H9 (cell line): ENCODE measurements at regions not wholly inside any gene's neighbourhood (a gene's known extent, or its start where the extent isn't known, plus 50 kb on each side); places are given as distances from the start of the nearest gene placed in this dataset.

Experiments used
- DNase-seq: peaks from one replicate; pipeline ENCODE4 v3.0.0-alpha.2; 2017
- H2AFZ ChIP-seq: one replicate; pipeline ENCODE4 v1.6.1; 2013; ENCODE audit warnings: mild to moderate bottlenecking, low read length, control low read depth, moderate library complexity
- H2AK5ac ChIP-seq: 2 replicates; pipeline ENCODE4 v1.6.1; 2013; ENCODE audit warnings: low read length, control low read depth, mixed read lengths; ENCODE audit not compliant: insufficient read length
- H2BK120ac ChIP-seq: one replicate; pipeline ENCODE4 v1.6.1; 2013; ENCODE audit warnings: low read depth, mild to moderate bottlenecking, low read length, control low read depth, inconsistent platforms; ENCODE audit not compliant: poor library complexity, severe bottlenecking
- H2BK12ac ChIP-seq: 2 replicates; pipeline ENCODE4 v1.6.1; 2013; ENCODE audit warnings: low read length, control low read depth, mixed read lengths, low read depth; ENCODE audit not compliant: insufficient read length
- H2BK15ac ChIP-seq: 2 replicates; pipeline ENCODE4 v1.6.1; 2013; ENCODE audit warnings: low read depth, low read length, control low read depth
- H2BK20ac ChIP-seq: one replicate; pipeline ENCODE4 v1.6.1; 2013; ENCODE audit warnings: low read depth, mild to moderate bottlenecking, low read length, control low read depth, inconsistent platforms; ENCODE audit not compliant: poor library complexity, severe bottlenecking
- H2BK5ac ChIP-seq: 2 replicates; pipeline ENCODE4 v1.6.1; 2013; ENCODE audit warnings: low read length, control low read depth, mixed read lengths; ENCODE audit not compliant: insufficient read length
- H3K14ac ChIP-seq: 2 replicates; pipeline ENCODE4 v1.6.1; 2013; ENCODE audit warnings: low read length, control low read depth; ENCODE audit not compliant: insufficient read depth
- H3K18ac ChIP-seq: 2 replicates; pipeline ENCODE4 v1.6.1; 2013; ENCODE audit warnings: low read depth, mild to moderate bottlenecking, mixed read lengths, low read length, control low read depth; ENCODE audit not compliant: insufficient read length
- H3K23ac ChIP-seq: 2 replicates; pipeline ENCODE4 v1.6.1; 2013; ENCODE audit warnings: low read length, control low read depth, mixed read lengths, low read depth; ENCODE audit not compliant: insufficient read length
- H3K23me2 ChIP-seq: 2 replicates; pipeline ENCODE4 v1.6.1; 2013; ENCODE audit warnings: low read depth, mild to moderate bottlenecking, mixed read lengths, low read length, control low read depth; ENCODE audit not compliant: insufficient read length, poor library complexity, severe bottlenecking
- H3K27ac ChIP-seq: 2 replicates; pipeline ENCODE4 v1.5.1; 2013; ENCODE audit warnings: low read length, control low read depth, mixed read lengths, low read depth; ENCODE audit not compliant: insufficient read length
- H3K27me3 ChIP-seq: 2 replicates; pipeline ENCODE4 v1.6.1; 2013; ENCODE audit warnings: low read length, control low read depth, inconsistent platforms; ENCODE audit not compliant: insufficient read depth
- H3K4ac ChIP-seq: 2 replicates; pipeline ENCODE4 v1.6.1; 2013; ENCODE audit warnings: low read depth, mild to moderate bottlenecking, control low read depth, inconsistent platforms, low read length, moderate library complexity
- H3K4me1 ChIP-seq: 2 replicates; pipeline ENCODE4 v1.6.1; 2013; ENCODE audit warnings: low read length, control low read depth, inconsistent platforms; ENCODE audit not compliant: insufficient read depth
- H3K4me2 ChIP-seq: 2 replicates; pipeline ENCODE4 v1.6.1; 2013; ENCODE audit warnings: low read length, control low read depth, mixed read lengths; ENCODE audit not compliant: insufficient read length, insufficient read depth
- H3K56ac ChIP-seq: 2 replicates; pipeline ENCODE4 v1.6.1; 2013; ENCODE audit warnings: low read depth, mild to moderate bottlenecking, mixed read lengths, low read length, control low read depth; ENCODE audit not compliant: insufficient read length
- H3K79me1 ChIP-seq: 2 replicates; pipeline ENCODE4 v1.6.1; 2013; ENCODE audit warnings: low read depth, mild to moderate bottlenecking, moderate library complexity, low read length, control low read depth, inconsistent platforms; ENCODE audit not compliant: insufficient read depth, poor library complexity, severe bottlenecking
- H3K79me2 ChIP-seq: 2 replicates; pipeline ENCODE4 v1.6.1; 2013; ENCODE audit warnings: low read length, control low read depth, inconsistent platforms; ENCODE audit not compliant: insufficient read depth
- H3K9ac ChIP-seq: 2 replicates; pipeline ENCODE4 v1.6.1; 2013; ENCODE audit warnings: low read length, control low read depth, mixed read lengths; ENCODE audit not compliant: insufficient read length; ENCODE audit errors: extremely low read depth
- H3K9me3 ChIP-seq: one replicate; pipeline ENCODE4 v1.6.1; 2013; ENCODE audit warnings: low read depth, low read length, inconsistent platforms; ENCODE audit not compliant: control insufficient read depth
- H3T11ph ChIP-seq: one replicate; pipeline ENCODE4 v1.6.1; 2013; ENCODE audit warnings: mild to moderate bottlenecking, low read length, control low read depth, inconsistent platforms
- H4K20me1 ChIP-seq: one replicate; pipeline ENCODE4 v1.6.1; 2013; ENCODE audit not compliant: control insufficient read depth, insufficient read length, insufficient read depth
- H4K5ac ChIP-seq: 2 replicates; pipeline ENCODE4 v1.6.1; 2013; ENCODE audit warnings: low read depth, mild to moderate bottlenecking, mixed read lengths, low read length, control low read depth; ENCODE audit not compliant: insufficient read length
- H4K8ac ChIP-seq: replicated peaks from 2 replicates; pipeline ENCODE4 v1.6.1; 2013; ENCODE audit warnings: low read length, control low read depth, mixed read lengths, low read depth; ENCODE audit not compliant: insufficient read length
- H4K91ac ChIP-seq: 2 replicates; pipeline ENCODE4 v1.6.1; 2013; ENCODE audit warnings: low read depth, mild to moderate bottlenecking, moderate library complexity, mixed read lengths, low read length, control low read depth; ENCODE audit not compliant: insufficient read length
- H3K27ac Mint-ChIP-seq, 3 experiments: 2 replicates in 2 of 3; 3 replicates in 1 of 3; pipeline ENCODE4 v1.8.0; 2020 to 2021; ENCODE audit warnings: mixed read lengths in 3 of 3, mild to moderate bottlenecking in 1 of 3, moderate library complexity in 1 of 3
- H3K27me3 Mint-ChIP-seq: 2 replicates; pipeline ENCODE4 v1.8.0; 2021; ENCODE audit warnings: low read depth, mild to moderate bottlenecking, moderate library complexity, mixed read lengths
- H3K36me3 Mint-ChIP-seq, 3 experiments: 2 replicates in 2 of 3; 3 replicates in 1 of 3; pipeline ENCODE4 v1.8.0; 2020 to 2021; ENCODE audit warnings: low read depth in 3 of 3, mixed read lengths in 3 of 3; ENCODE audit not compliant: insufficient read depth in 1 of 3
- H3K4me1 Mint-ChIP-seq, 2 experiments: 2 replicates each; pipeline ENCODE4 v1.8.0; 2020; ENCODE audit warnings: mixed read lengths in 2 of 2
- H3K4me3 Mint-ChIP-seq, 2 experiments: 2 replicates in 1 of 2; 3 replicates in 1 of 2; pipeline ENCODE4 v1.8.0; 2020 to 2021; ENCODE audit warnings: mild to moderate bottlenecking in 2 of 2, mixed read lengths in 2 of 2, moderate library complexity in 1 of 2
- H3K9me3 Mint-ChIP-seq, 2 experiments: 2 replicates in 1 of 2; 3 replicates in 1 of 2; pipeline ENCODE4 v1.8.0; 2020; ENCODE audit warnings: mild to moderate bottlenecking in 2 of 2, mixed read lengths in 2 of 2, moderate library complexity in 1 of 2
- CTCF ChIP-seq: fragments of 200-600 bp; sonication (generic); conservative IDR thresholded peaks from 3 replicates; pipeline ENCODE4 v1.8.0; 2021; ENCODE audit warnings: antibody characterized with exemption, mild to moderate bottlenecking
- WGBS: extraction: QIAGEN DNeasy Blood & Tissue Kit; methylation state at CpG from one replicate; pipeline ENCODE4 v1.1.7; 2013; ENCODE audit warnings: missing lambda C conversion rate, low lambda C conversion rate, mixed read lengths; ENCODE audit not compliant: insufficient read length; ENCODE audit errors: extremely low coverage; 5-methylcytosine and 5-hydroxymethylcytosine counted together

GRCh38 chrX:63884821-63885790, 100.1 kb upstream of the ARHGEF9 start:
- H3K79me1 ChIP-seq = no peaks in the 10 kb centered on the region
- Mint-ChIP-seq H3K36me3 (no peaks in the 10 kb centered on the region; a peak in 3 of 7 replicates), H3K27ac (no peak overlapping the region; a peak in 1 of 7 replicates), H3K4me1 (no peaks in the 10 kb centered on the region), H3K9me3 (peaks cover 75% of the 10 kb centered on the region in 2 experiments), H3K4me3 (no peak overlapping the region), H3K27me3 (no peaks in the 10 kb centered on the region)
- no peaks in the 10 kb centered on the region for H3K27me3 ChIP-seq
- no peak overlapping the region for H2BK20ac ChIP-seq
- no peak overlapping the region for H4K8ac ChIP-seq
- no peak overlapping the region for H4K91ac ChIP-seq
- H3K9ac ChIP-seq = no peak overlapping the region
- H3K27ac ChIP-seq = no peak overlapping the region
- no peak overlapping the region for H2AFZ ChIP-seq
- H3T11ph ChIP-seq = no peak overlapping the region
- TF ChIP-seq CTCF = no peak
- H2BK12ac ChIP-seq = no peak overlapping the region
- H2BK120ac ChIP-seq = no peak overlapping the region
- WGBS = no CpG with 5 or more reads among the region's 10 CpGs
- H3K14ac ChIP-seq = no peak overlapping the region
- no peak overlapping the region for H2BK5ac ChIP-seq
- H4K5ac ChIP-seq = no peak overlapping the region
- H2BK15ac ChIP-seq = no peak overlapping the region
- H3K23ac ChIP-seq = no peak overlapping the region
- no peak overlapping the region for H3K4me2 ChIP-seq
- no peaks in the 10 kb centered on the region for H3K23me2 ChIP-seq
- H4K20me1 ChIP-seq = no peaks in the 10 kb centered on the region
- no peaks in the 10 kb centered on the region for H3K4me1 ChIP-seq
- no peak for DNase-seq
- H2AK5ac ChIP-seq = no peak overlapping the region
- no peak overlapping the region for H3K18ac ChIP-seq
- H3K56ac ChIP-seq = no peak overlapping the region
- no peak overlapping the region for H3K4ac ChIP-seq
- H3K9me3 ChIP-seq = peaks cover 14% of the 10 kb centered on the region
- no peaks in the 10 kb centered on the region for H3K79me2 ChIP-seq
